Ishikawa (cell line): ENCODE measurements at regions not wholly inside any gene's neighbourhood (a gene's known extent, or its start where the extent isn't known, plus 50 kb on each side); places are given as distances from the start of the nearest gene placed in this dataset.

Experiments used
- CEBPB ChIP-seq: IDR thresholded peaks from 2 replicates; pipeline ENCODE4 v1.6.1; 2012
- EGR1 ChIP-seq: IDR thresholded peaks from 2 replicates; pipeline ENCODE4 v1.6.1; 2012
- FOXM1 ChIP-seq: IDR thresholded peaks from 2 replicates; pipeline ENCODE4 v1.6.1; 2012; ENCODE audit warnings: low read depth, borderline replicate concordance
- RAD21 ChIP-seq: IDR thresholded peaks from 2 replicates; pipeline ENCODE4 v1.6.1; 2012; ENCODE audit warnings: low read depth
- TAF1 ChIP-seq: IDR thresholded peaks from 2 replicates; pipeline ENCODE4 v1.6.1; 2012; ENCODE audit warnings: low read depth, mild to moderate bottlenecking
- TCF12 ChIP-seq: IDR thresholded peaks from 2 replicates; pipeline ENCODE4 v1.6.1; 2012; ENCODE audit warnings: low read depth
- YY1 ChIP-seq: IDR thresholded peaks from 2 replicates; pipeline ENCODE4 v1.6.1; 2012; ENCODE audit warnings: low read depth
- TF ChIP-seq, protein P1 (sequence below): IDR thresholded peaks from 2 replicates; pipeline ENCODE4 v1.6.1; 2012
- TF ChIP-seq, protein P2 (sequence below): IDR thresholded peaks from 2 replicates; pipeline ENCODE4 v1.6.1; 2012; ENCODE audit warnings: low read depth, mild to moderate bottlenecking

DNA sequence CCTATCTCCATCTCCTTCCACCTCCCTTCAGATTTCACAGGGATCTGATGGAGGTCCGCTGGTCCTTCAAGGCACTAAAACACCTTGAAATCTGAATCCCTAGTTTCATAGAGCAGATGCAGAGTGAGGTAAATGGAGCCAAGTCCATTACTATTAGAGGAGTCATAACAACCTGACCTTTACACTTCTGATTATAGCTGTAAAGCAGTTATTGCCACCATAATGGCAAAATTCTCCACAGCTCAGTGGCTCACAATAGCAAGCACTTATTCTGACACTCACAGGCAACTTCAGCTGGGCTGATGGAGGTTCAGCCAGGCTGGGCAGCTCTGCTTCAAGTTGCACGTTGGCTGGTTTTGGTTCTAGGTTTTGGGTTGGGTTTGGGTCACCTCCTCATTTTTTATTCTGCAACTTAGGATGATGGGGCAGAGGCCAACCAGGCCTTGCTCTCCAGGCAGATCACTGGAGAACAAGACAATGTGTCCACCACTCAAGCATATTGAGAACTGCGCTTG lies 51.4 kb upstream of the LRAT start:
- TF ChIP-seq TCF12 (no peak), FOXM1 (no peak), TAF1 (no peak), YY1 (no peak), CEBPB (no peak), EGR1 (no peak), RAD21 (no peak)
- TF ChIP-seq, protein P1, sequence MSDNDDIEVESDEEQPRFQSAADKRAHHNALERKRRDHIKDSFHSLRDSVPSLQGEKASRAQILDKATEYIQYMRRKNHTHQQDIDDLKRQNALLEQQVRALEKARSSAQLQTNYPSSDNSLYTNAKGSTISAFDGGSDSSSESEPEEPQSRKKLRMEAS, result no peak
- TF ChIP-seq, protein P2, sequence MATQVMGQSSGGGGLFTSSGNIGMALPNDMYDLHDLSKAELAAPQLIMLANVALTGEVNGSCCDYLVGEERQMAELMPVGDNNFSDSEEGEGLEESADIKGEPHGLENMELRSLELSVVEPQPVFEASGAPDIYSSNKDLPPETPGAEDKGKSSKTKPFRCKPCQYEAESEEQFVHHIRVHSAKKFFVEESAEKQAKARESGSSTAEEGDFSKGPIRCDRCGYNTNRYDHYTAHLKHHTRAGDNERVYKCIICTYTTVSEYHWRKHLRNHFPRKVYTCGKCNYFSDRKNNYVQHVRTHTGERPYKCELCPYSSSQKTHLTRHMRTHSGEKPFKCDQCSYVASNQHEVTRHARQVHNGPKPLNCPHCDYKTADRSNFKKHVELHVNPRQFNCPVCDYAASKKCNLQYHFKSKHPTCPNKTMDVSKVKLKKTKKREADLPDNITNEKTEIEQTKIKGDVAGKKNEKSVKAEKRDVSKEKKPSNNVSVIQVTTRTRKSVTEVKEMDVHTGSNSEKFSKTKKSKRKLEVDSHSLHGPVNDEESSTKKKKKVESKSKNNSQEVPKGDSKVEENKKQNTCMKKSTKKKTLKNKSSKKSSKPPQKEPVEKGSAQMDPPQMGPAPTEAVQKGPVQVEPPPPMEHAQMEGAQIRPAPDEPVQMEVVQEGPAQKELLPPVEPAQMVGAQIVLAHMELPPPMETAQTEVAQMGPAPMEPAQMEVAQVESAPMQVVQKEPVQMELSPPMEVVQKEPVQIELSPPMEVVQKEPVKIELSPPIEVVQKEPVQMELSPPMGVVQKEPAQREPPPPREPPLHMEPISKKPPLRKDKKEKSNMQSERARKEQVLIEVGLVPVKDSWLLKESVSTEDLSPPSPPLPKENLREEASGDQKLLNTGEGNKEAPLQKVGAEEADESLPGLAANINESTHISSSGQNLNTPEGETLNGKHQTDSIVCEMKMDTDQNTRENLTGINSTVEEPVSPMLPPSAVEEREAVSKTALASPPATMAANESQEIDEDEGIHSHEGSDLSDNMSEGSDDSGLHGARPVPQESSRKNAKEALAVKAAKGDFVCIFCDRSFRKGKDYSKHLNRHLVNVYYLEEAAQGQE, result no peak
